GM20000 (cell line): ENCODE measurements at regions not wholly inside any gene's neighbourhood (a gene's known extent, or its start where the extent isn't known, plus 50 kb on each side); places are given as distances from the start of the nearest gene placed in this dataset.
"Not testable (repeated sequence)": the region's sequence is repeated elsewhere in the genome, so short reads cannot be mapped to it uniquely, and the experiment has no call there.

Experiments used
- DNase-seq: peaks from one replicate; pipeline ENCODE4 v3.0.0; 2012; ENCODE audit warnings: low spot score
- TF ChIP-seq, protein P1 (sequence below): IDR thresholded peaks from 2 replicates; pipeline ENCODE4 v1.5.1; 2012; ENCODE audit warnings: mild to moderate bottlenecking, control low read depth; ENCODE audit errors: extremely low read depth, missing control alignments

DNA sequence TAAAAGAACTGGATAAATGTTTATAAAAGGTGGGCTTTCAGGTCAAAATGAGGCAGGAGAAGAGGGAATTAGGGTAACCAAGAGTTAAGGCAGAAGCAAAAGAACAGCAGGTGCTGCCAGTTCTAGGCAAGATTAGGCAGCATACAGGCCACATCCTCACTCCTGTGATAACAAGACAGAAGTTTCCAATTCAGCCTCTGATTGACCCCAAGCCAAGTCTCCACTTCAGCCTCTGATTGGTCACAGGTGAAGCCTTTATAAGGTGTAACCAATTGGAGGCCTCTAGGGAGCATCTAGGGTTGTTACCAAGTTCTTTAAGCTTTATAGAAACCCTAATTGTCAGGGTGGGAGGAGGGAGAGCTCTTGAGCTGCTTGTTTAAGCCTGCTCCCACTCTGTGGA lies 160.8 kb downstream of the MATN1 start:
- no peak for DNase-seq
- TF ChIP-seq, protein P1, sequence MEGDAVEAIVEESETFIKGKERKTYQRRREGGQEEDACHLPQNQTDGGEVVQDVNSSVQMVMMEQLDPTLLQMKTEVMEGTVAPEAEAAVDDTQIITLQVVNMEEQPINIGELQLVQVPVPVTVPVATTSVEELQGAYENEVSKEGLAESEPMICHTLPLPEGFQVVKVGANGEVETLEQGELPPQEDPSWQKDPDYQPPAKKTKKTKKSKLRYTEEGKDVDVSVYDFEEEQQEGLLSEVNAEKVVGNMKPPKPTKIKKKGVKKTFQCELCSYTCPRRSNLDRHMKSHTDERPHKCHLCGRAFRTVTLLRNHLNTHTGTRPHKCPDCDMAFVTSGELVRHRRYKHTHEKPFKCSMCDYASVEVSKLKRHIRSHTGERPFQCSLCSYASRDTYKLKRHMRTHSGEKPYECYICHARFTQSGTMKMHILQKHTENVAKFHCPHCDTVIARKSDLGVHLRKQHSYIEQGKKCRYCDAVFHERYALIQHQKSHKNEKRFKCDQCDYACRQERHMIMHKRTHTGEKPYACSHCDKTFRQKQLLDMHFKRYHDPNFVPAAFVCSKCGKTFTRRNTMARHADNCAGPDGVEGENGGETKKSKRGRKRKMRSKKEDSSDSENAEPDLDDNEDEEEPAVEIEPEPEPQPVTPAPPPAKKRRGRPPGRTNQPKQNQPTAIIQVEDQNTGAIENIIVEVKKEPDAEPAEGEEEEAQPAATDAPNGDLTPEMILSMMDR = no peak

DNA sequence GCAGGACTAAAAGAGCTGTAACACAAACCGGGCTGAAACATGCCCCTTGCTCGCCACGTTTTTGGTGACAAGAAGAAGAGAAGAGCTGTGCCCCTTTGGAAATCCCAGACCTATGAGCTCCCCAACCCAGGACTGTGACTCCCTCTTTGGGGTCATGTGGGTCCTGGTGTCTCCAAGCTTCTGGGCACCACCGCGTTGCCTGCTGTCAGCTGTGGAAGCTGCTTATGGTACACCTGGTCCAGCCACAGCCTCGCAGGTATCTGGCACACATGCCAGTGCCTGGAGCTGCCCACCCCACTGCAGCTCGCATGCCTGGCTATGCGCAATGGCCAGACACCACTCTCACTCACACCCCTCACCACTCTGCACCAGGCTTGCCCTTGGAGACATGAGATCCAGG lies 171.8 kb downstream of the MATN1 start:
- DNase-seq = no peak
- TF ChIP-seq, protein P1 = no peak

DNA sequence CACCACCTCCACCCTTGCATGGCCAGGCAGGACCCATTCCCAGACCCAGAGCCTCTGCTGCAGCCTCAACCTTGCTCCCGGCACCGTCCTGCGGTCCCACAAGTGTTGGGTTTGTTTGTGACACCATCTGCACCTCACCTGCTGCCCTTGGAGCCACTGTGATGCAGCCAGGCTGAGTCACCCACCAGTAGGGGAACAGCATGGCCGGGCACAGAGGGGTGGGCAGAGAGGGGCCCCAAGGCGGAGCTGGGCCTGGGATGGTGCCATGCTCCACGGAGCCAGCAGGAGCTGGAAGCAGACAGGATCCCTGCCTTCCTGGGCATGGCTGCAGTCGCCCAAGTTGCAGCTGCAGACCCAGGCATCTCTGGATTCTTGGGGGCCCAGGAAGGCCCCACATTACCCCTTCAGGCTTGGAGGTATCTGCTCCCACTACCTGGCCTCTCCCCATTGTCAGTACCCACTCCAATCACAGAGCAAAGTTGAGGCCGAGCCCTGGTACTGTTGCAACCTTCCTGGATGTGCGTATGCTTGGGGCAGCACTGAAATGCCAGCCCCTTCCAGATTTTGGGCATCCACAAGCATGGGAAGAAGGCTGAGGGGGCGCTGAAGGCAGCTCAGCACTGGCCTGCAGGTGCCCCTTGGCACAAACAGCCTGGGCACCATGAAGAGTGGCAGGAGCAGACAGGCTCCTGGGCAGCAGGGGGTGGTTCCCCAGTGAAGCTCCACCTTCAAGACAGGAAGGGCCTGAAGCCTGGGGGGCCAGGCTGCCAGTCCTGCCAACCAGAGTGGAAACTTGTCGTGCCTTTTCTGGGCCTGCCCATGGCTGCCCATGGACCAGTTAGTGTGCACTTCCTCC lies 172.8 kb downstream of the MATN1 start:
- no peak for DNase-seq
- TF ChIP-seq, protein P1 = no peak

DNA sequence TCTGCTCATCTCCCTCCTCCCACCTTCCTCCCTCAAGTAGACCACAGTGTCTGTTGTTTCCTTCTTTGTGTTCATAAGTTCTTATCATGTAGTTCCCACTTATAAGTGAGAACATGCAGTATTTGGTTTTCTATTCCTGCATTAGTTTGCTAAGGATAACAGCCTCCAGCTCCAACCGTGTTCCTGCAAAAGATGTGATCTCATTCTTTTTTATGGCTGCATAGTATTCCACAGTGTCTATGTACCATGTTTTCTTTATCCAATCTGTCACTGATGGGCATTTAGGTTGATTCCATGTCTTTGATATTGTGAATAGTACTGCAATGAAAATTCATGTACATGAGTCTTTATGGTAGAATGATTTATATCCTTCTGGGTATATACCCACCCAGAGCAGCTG lies 173.5 kb downstream of the MATN1 start:
- DNase-seq = not testable (repeated sequence)

DNA sequence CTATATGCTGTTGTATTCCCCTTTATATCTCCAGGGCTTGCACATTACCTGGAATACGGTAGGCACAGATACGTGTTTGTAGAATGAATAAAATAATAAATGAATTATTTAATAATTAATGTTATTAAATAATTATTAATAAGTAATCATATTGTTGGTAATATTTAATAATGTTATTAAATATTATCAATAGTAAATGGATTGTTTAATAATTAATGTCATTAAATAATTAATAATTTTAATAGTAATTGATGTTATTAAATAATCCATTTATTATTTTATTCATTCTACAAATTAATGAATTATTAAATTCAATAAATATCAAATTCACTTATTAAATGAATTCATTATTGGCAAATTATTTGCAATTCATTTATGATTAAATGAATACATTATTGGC lies 175.1 kb downstream of the MATN1 start:
- DNase-seq = no peak
- TF ChIP-seq, protein P1 = no peak

DNA sequence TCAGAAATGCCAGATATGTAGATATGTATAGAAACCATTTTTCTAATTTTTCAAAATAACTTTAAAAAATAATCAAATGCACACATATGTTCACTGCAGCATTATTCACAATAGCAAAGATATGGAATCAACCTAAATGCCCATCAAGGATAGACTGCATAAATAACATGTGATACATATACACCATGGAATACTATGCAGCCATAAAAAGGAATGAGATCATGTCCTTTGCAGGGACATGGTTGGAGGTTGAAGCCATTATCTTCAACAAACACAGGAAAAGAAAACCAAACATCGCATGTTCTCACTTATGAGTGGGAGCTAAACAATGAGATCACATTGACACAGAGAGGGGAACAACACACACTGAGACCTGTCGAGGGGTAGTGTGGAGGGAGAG lies 176.1 kb downstream of the MATN1 start:
- DNase-seq = not testable (repeated sequence)

DNA sequence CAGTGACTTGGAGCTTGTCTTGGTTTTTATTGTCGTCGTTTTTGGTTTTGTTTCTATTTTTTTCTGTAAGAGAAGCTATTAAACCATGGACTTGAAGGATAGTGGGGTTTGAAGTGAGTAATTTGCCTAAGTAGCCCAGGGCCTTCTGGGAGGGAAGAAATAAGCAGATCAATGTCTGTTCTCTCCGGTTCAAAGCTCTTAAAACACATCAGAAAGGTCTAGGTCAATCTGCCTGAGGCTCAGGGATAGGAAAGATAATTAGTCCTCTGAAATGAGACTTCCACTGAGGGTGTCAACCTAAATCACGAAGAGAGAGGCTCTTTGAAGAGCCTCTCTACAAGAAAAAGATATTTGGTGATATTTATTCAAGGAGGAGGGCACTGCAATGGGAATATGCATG lies 178.0 kb downstream of the MATN1 start:
- DNase-seq = no peak
- TF ChIP-seq, protein P1 = no peak

DNA sequence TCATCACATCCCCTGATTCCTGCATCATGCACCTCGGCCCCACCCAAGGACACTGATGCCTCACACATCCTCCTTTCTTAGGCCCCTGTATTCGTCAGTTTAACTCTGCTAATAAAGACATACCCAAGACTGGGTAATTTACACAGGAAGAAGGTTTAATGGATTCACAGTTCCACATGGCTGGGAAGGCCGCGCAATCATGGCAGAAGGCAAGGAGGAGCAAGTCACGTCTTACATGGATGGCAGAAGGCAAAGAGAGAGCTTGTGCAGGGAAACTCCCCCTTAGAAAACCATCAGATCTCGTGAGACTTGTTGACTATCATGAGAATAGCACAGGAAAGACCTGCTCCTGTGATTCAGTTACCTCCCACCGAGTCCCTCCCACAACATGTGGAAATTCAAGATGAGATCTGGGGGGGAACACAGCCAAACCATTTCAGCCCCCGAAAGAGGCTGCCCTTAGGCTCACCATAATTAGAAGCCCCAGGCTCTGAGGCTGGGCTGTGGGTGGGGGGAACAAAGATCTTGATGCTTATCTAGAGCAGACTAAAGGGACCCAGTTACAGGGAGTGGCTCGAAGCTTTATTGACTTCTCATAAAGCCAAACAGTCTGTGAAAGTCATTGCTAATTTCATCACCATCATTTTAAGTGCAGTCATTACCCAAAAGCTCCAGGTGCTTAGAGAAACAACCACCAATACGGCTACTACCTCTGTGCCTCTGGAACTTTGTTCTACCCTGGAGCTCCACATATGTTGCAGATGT lies 181.5 kb downstream of the MATN1 start:
- no peak for DNase-seq
- TF ChIP-seq, protein P1 = no peak
